ENCODE measurements at regions not wholly inside any gene's neighbourhood (a gene's known extent, or its start where the extent isn't known, plus 50 kb on each side); places are given as distances from the start of the nearest gene placed in this dataset.

DNA sequence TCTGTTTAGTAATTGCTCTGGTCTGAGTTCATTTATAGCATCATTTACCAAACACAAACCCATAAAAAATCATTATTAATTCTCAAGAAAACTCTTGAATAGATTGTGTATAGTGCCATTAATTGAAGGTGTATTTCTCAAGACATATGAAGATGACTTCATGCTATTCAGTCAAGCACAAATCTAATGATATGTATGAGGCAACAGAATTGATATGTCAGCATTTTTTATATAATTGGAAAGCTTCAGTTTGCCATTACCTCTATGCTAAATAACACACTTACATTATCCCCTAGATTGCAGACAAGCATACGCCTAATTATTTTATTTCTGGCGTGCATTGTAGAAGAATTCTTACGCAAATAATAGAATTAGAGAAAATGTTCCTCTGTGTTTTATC, 461.8 kb downstream of the PDHA2 start:
- TF ChIP-seq, protein P1, sequence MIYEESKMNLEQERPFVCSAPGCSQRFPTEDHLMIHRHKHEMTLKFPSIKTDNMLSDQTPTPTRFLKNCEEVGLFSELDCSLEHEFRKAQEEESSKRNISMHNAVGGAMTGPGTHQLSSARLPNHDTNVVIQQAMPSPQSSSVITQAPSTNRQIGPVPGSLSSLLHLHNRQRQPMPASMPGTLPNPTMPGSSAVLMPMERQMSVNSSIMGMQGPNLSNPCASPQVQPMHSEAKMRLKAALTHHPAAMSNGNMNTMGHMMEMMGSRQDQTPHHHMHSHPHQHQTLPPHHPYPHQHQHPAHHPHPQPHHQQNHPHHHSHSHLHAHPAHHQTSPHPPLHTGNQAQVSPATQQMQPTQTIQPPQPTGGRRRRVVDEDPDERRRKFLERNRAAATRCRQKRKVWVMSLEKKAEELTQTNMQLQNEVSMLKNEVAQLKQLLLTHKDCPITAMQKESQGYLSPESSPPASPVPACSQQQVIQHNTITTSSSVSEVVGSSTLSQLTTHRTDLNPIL (CRISPR knock-in tag; IDR thresholded peaks at IDR 0.05; ENCODE audit: low read depth) = no peak
- TF ChIP-seq ZNF70 (CRISPR knock-in tag; IDR thresholded peaks at IDR 0.05) (no peak), ARNTL (CRISPR knock-in tag; IDR thresholded peaks at IDR 0.05; ENCODE audit: borderline replicate concordance, low read depth) (no peak), ISL1 (CRISPR knock-in tag; IDR thresholded peaks at IDR 0.05) (no peak)
